Coronary artery (tissue), 2 donors: ENCODE measurements at regions not wholly inside any gene's neighbourhood (a gene's known extent, or its start where the extent isn't known, plus 50 kb on each side); places are given as distances from the start of the nearest gene placed in this dataset.

Experiments used
- DNase-seq: peaks from one replicate; pipeline ENCODE4 v3.0.0-alpha.2; 2017; ENCODE audit warnings: low spot score
- H3K27ac ChIP-seq, 2 donors: fragments of 200-600 bp; sonication (generic); one replicate each; pipeline ENCODE4 v1.5.1; 2016 to 2019
- H3K4me3 ChIP-seq: fragments of 200-600 bp; sonication (generic); 2 replicates; pipeline ENCODE4 v1.5.1; 2016; ENCODE audit warnings: mild to moderate bottlenecking, moderate library complexity
- TF ChIP-seq, protein P1 (sequence below): fragments of 200-600 bp; sonication (generic); IDR thresholded peaks from one replicate; pipeline ENCODE4 v1.5.1; 2019; ENCODE audit warnings: antibody characterized with exemption

DNA sequence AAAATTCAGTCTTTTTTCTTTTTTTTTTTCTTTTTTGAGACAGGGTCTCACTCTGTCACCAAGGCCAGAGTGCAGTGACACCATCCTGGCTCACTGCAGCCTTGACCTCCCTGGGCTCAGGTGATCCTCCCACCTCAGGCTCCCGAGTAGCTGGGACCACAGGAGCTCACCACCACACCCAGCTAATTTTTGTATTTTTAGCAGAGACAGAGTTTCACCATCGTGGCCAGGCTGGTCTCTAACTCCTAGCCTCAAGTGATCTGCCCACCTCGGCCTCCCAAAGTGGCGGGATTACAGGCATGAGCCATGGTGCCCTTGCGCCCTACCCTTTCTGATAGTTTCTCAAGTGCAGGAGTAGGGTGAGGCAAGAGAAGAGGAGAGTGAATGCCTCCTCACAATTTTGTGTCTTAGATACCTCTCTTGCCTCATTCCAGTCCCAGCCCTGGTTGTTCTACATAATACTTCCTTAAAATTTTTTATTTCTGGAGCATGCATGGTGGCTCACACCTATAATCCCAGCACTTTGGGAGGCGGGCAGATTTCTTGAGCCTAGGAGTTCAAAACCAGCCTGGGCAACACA, 68.2 kb upstream of the CAB39 start:
- H3K27ac ChIP-seq = peak overlapping the region in 1 of 2 donors; percentile 11
- TF ChIP-seq, protein P1, sequence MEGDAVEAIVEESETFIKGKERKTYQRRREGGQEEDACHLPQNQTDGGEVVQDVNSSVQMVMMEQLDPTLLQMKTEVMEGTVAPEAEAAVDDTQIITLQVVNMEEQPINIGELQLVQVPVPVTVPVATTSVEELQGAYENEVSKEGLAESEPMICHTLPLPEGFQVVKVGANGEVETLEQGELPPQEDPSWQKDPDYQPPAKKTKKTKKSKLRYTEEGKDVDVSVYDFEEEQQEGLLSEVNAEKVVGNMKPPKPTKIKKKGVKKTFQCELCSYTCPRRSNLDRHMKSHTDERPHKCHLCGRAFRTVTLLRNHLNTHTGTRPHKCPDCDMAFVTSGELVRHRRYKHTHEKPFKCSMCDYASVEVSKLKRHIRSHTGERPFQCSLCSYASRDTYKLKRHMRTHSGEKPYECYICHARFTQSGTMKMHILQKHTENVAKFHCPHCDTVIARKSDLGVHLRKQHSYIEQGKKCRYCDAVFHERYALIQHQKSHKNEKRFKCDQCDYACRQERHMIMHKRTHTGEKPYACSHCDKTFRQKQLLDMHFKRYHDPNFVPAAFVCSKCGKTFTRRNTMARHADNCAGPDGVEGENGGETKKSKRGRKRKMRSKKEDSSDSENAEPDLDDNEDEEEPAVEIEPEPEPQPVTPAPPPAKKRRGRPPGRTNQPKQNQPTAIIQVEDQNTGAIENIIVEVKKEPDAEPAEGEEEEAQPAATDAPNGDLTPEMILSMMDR = no peak
- H3K4me3 ChIP-seq = no peak overlapping the region
- DNase-seq = peak; percentile 49

DNA sequence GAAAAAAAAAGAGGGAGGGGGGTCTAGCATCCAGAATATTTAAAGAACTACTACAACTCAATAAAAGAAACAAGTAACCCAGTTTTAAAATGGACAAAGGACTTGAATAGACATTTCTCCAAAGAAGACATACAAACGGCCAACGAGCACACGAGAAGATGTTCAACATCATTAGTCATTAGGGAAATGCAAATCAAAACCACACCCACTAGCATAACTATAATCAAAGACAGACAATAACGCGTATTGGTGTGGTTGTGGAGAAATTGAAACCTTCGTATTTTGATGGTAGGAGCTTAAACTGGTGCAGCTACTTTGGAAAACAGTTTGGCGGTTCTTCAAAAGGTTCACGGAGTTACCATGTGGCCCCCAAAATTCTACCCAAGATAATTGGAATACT, 64.3 kb upstream of the CAB39 start:
- no peak overlapping the region for H3K27ac ChIP-seq
- TF ChIP-seq, protein P1 = no peak
- H3K4me3 ChIP-seq = no peak overlapping the region
- DNase-seq = no peak

DNA sequence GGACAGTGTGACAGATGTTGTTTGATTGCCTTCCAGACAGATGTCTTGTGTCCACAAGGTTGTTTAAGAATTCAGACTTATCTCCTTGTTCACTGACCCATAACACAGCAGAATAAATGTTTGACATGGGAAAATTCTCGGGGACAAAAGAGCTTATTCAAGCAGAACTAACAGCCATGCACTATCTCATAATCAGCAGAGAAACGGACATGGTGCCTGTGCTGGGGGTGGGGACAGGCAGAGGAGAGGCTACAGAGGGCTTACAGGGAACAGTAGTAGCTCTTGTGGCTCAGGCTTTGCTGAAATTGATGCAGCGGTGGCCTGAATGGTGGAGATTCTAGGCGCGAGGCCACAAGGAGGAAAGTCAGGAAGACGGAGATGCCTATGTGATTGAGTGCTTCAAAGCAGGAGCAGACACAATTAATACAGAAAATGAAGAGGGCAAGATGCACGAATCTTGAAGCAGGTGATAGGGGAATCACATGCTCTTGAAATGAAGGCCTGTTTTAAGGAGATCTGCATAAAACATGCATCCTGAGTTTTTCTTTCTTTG, 62.0 kb upstream of the CAB39 start:
- TF ChIP-seq, protein P1 = no peak
- H3K4me3 ChIP-seq = no peak overlapping the region
- H3K27ac ChIP-seq = no peak overlapping the region
- DNase-seq = no peak

DNA sequence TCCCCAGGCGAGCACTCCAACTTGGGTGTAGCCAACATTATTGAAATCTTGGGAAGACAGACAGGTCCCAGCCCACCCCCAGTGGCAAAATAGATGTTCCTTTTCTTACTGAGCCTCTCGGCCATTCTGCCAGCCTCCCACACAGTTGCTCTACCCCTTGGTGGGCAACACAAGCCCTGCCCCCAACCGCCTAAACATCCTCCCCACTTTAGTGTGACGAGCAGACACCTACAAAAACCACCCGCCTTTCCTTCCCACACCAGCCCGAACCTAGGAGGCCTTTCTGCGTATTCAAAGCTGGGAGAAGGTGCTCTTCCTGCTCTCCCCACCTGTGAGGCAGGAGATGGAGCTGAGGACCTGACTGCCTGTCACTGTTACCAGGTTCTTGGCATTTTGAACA, 58.6 kb upstream of the CAB39 start:
- Histone ChIP-seq H3K4me3 (no peak overlapping the region), H3K27ac (no peak overlapping the region)
- DNase-seq = no peak
- TF ChIP-seq, protein P1 = no peak

DNA sequence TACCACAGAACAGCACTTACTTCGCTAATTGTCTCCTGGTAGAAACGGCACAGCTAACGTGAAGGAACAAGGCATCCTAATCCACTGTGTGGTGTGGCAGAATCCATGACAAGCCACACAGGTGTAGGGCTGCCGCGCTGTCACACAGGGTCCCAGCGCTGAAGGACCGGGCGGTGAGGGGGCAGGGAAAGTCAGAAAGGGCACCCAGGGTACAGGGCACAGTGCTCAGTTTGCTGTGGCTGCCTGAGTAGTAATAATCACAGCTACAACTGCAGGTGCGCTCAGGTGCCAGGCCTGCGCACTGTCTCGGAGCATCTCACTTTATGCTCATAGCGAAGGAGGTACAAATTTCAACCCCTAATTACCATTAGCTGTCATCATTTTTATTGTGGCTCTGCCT, 55.2 kb upstream of the CAB39 start:
- TF ChIP-seq, protein P1 = no peak
- no peak overlapping the region for H3K27ac ChIP-seq
- H3K4me3 ChIP-seq = no peak overlapping the region
- DNase-seq = no peak

DNA sequence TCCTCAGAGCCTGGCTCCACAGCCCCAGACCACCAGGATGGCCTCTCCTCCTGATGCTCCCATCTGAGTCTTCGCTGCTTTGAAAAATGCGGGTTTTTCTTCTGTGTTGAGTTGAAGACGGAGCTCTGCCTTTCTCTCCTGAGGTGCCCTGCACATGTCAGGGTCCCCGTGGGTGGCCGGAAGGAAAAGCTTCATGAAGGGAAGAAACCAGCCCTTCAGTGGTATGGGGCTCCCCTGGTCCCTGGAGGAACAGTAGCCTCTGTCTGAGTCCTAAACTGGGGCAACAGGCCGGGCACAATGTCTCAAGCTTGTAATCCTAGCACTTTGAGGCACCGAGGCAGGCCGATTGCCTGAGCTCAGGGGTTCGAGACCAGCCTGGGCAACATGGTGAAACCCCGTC, 54.7 kb upstream of the CAB39 start:
- DNase-seq = no peak
- TF ChIP-seq, protein P1 = no peak
- no peak overlapping the region for H3K4me3 ChIP-seq
- no peak overlapping the region for H3K27ac ChIP-seq

DNA sequence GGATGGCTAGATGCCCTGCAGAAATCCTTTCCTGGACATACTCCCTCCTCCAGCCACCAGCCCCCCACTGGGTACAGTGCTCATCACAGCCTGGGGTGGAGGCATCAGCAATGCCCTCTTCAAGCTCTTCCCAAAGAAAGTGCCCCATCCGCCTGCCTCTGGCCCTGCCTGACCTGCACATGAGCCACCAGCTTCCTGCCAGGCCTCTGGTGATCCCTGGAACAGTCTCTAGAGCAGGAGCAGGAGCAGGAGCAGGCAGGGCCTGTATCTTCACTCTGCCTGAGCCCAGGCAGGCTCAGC, 54.1 kb upstream of the CAB39 start:
- H3K27ac ChIP-seq = peak overlapping the region in 1 of 2 donors; percentile 77
- DNase-seq = no peak
- H3K4me3 ChIP-seq = no peak overlapping the region
- TF ChIP-seq, protein P1 = no peak
